SK-N-SH treated with all-trans-retinoic acid at 6 μM for 48 hours (cell line): ENCODE measurements at regions not wholly inside any gene's neighbourhood (a gene's known extent, or its start where the extent isn't known, plus 50 kb on each side); places are given as distances from the start of the nearest gene placed in this dataset.

Experiments
- ARNTL ChIP-seq: fragments of 450-650 bp; formaldehyde crosslinking; IDR thresholded peaks from 2 replicates; pipeline ENCODE4 v1.5.0; 2020; ENCODE audit warnings: low read depth, mild to moderate bottlenecking, moderate library complexity, borderline replicate concordance
- ZNF565 ChIP-seq: fragments of 450-650 bp; formaldehyde crosslinking; conservative IDR thresholded peaks from 2 replicates; pipeline ENCODE4 v1.5.0; 2020; ENCODE audit warnings: low read depth, mild to moderate bottlenecking, moderate library complexity
- TF ChIP-seq, protein P1 (sequence below): fragments of 250-450 bp; sonication (Bioruptor Pico); IDR thresholded peaks from 2 replicates; pipeline ENCODE4 v1.8.0; 2020; ENCODE audit warnings: mild to moderate bottlenecking, moderate library complexity, borderline replicate concordance

GRCh38 chr20:40558212-40558611 lies 130.8 kb downstream of the MAFB start:
- TF ChIP-seq ZNF565 (no peak), ARNTL (CRISPR knock-in tag) (no peak)
- TF ChIP-seq, protein P1, sequence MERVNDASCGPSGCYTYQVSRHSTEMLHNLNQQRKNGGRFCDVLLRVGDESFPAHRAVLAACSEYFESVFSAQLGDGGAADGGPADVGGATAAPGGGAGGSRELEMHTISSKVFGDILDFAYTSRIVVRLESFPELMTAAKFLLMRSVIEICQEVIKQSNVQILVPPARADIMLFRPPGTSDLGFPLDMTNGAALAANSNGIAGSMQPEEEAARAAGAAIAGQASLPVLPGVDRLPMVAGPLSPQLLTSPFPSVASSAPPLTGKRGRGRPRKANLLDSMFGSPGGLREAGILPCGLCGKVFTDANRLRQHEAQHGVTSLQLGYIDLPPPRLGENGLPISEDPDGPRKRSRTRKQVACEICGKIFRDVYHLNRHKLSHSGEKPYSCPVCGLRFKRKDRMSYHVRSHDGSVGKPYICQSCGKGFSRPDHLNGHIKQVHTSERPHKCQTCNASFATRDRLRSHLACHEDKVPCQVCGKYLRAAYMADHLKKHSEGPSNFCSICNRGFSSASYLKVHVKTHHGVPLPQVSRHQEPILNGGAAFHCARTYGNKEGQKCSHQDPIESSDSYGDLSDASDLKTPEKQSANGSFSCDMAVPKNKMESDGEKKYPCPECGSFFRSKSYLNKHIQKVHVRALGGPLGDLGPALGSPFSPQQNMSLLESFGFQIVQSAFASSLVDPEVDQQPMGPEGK (CRISPR knock-in tag) = no peak
